Midbrain (tissue), 1 donor: ENCODE measurements at regions not wholly inside any gene's neighbourhood (a gene's known extent, or its start where the extent isn't known, plus 50 kb on each side); places are given as distances from the start of the nearest gene placed in this dataset.

Source experiments
- DNase-seq: peaks from one replicate; lab custom pipeline; 2025; lab: John Stamatoyannopoulos, UW

DNA sequence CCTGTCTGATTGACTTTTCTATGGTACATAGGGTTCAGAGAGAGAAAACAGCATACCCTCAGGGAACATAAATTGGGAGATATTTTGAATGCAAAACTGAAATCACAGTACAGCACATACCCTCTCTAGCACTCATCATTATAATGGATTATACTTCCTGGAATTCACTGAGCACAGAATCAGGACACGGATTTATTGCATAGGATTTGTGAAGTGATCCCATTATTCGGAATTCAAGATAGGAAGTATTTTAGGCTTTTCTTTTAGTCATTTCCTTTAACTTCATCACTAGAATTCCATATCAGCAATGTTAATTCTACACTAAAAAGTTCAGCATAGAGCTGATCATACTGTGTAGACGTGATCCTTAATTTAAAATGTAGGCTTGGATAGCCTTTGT, 407.0 kb downstream of the PID1 start:
- no peak for DNase-seq

DNA sequence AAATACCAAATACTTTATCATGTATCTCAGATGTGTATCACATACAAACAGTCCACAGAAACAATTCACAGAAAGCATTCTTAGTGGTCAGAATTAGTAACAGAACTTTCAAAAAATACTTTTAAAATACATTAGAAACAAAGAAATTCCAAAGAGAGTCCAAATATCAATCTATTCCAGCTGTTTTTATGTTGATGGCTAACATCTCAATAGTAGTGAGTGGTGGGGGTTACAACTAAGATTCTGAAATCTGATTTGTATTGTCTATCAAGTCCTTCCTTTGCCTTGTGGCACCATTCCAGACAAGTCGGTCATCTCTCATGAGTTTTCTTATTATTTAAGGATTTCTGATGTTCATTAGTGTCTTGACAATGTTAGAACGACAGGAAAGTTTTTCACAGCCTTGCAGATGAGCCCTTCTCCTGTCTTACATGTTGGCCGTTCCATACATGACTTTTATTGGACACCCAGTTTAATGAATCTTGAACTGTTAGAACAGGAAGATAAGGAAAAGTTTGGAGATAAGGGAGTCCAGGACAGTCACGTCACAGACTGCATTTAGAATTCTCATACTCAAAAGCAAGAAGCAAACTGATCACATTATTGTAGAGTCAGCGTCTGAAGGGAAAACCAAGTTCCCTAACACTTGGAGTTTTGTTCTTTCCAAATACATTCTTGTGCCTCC, 410.3 kb downstream of the PID1 start:
- DNase-seq = no peak

DNA sequence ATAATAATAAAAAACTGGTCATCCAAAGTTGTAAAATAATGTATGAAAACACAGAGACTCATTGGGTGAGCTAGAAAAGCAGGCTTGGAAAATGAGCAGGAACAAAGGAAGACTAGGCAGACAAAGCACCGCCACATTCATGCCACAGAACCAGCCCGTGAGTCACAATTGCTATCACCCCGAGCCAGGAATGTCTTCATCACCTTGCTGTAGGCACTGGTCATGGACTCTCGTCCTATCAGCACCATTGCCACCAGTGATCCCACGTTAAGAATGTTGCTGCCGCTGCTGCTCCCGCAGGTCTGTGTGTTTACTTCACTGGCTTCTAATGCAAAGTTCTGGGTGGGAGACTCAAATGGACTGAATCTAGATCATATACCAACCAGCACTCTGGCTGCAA, 417.9 kb downstream of the PID1 start:
- no peak for DNase-seq

DNA sequence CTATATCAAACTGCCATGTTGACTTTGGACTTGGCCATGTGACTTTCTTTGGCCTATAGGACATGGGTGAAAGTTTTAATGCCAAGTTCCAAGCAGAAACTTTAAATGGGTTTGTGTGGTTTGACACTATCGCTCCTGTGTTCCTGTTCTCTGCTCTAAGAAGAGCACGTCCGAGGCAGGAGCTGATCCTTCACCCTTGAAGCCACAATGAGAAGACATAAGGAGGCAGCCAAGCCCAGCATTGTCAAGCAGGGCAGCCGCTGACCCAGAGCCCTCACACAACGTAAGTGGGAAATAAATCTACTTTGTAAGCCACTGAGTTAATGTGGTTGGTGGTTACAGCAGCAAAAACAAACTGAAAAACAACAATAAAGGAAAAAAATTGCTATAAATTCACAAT, 422.4 kb downstream of the PID1 start:
- DNase-seq = no peak

DNA sequence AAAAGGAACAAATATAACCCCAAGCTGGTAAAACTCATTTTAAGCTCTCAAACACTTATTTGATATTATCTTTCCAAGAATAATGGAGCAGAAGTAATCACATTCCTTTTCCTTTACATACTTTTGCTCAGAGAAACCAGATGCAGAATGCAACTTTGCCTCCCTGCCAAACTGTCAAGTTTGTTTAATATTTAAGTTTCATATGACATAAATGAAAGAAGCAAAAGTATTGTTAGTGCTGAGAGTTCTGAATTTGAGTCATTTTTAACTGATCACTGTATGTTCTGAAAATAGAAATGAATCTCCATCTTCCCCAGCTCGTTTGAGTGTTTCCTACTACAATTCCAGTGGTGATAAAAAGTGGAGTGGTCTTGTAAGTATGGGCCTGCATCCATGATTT, 423.4 kb downstream of the PID1 start:
- no peak for DNase-seq

DNA sequence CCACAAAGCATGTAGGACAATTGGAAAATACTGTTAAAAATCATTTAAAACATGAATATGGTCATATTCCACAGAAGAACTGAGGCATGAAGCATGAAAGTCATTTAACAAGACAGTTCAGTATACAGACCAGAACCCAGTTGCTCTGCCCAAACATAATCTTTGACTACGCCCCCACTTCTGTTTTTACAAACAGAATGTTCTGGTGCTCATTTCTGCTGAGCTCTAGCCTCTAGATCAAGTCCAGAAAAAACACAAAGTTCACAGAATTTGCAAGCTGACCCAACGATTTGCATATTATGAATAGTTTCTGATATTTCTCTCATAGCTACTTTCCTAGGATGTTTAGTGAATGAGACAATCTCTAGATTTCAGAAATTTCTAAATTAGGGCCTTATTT, 424.9 kb downstream of the PID1 start:
- no peak for DNase-seq

DNA sequence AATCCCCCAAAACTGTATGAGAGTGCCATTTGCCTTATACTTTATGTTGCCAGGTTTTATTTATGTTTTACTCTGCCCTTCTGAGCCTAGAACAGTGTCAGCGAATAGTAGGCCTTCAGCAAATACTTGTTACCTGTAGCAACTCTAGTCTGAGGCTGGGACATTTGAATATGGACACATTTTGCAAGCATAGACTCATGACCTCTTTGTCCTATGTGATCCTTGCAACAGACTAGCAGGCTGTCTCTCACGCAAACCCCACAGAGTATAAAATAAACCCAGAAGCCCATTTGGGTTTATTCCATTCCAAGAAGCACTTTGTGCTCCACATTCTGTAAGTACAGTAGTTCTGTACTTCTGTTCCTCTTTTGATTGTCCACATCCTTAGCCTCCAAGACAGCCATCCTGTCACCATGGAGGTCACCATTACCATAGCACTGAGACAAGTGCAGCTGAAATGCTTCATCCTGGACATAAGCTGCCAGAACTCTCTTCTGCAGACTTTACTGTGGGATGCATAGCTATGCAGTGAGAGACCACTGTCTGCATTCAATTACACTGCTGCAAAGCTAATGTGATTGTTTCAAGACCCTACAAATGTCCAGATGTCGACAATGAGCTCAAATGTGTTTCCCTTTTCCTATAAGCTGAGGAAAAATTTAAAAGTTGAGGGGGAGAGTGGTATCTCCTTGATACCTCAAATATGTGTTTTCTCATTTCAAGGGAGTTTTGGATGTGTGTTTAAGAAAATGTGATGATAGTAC, 425.7 kb downstream of the PID1 start:
- no peak for DNase-seq

DNA sequence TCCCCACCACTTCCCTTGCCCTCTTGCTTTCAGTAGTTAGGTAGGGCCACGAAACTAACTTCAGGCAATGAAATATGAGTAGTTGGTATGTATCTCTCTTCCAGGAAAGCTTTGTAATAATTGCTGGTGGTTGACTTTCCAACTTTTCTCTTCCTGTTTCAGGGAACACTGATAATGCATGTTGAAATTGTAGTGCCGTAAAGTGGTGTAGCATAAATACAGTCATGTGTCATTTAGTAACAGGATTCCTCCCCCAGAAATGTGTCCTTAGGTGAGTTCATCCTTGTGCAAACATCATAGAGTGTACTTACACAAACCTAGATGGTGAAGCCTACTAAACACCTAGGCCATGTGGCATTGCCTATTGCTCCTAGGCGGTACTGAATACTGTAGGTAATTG, 429.2 kb downstream of the PID1 start:
- DNase-seq = no peak

DNA sequence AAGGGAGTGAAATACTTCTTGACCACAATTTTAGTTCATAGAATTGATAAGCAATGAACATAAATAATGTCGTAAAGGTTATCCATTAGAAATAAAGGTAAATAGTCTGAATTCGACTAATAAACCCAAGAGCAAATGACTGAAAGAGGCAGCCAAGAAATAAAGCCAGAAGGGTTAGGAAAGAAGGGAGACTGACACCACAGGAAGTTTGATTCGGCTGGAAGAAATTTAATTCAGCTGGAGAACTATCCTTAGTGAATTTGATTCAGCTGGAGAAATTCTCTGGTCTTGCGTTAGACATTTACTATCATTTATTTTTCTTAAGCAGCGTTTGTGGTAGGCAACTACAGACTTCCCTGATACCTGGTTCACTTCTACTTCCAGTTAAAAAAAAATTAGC, 429.6 kb downstream of the PID1 start:
- no peak for DNase-seq

DNA sequence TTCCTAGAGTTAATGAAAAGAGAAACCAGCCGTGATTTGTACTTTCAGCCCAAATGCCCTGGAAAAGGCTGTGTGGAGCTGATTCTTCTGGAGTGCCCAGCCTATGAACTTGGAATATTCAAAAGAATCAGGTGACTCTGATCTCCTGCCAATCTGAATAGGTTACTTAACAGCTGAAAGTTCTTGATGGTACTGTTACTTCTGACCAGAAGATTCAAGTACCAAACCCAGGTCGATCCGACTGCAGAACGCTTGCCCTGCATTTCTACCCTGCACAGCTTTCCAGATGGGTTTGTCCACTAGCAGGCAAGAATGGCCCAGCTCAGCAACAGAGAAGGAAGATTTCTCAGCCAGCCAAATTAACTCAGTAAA, 430.4 kb downstream of the PID1 start:
- DNase-seq = no peak

DNA sequence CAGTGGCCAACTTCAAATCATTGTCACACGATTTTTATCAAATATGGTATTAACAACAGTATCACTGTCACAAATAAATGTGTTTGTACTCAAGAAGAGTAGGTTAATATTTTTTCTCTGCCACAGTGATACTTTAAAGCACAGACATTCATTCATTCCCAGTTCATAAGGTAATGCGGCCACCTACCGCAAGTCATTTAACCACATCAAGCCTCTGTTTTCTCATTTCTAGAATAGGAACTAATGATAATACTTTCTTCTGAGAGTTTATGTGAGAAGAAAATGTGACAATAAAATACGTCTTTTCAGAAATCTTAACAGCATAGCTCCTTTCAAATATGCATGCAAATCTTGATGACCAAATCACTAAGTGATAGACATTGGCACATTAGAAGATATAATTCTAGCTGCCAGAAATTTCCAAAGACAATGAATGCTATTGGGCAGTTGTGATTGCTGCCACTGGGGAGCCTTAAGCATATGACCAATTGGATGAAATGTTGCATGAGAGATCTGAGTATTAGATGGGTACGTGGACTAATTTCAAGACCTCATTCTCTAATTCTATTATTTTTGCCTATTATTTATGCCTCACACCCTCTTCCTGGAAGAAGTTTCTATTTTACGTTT, 430.9 kb downstream of the PID1 start:
- DNase-seq = no peak

DNA sequence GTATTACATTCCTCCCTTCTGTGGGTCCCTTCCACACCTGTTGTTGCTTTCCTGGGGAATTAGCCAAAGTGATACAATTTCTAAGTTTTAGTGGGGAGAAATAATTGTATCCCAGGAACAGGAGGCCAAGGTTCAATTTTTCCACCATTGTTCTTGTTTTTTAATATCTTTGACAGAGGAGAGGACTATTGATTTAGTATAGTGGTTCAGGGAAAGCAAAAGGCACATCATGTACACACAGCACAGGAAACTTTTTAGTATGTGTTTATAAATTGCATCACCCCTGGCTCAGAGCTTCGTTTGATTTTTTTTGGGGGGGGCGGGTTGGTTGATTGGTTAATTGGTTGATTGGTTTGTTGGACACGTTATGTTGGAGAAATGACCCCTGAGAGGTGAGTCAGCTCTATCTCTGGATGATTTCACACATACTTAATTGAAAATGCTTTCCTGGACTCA, 431.6 kb downstream of the PID1 start:
- no peak for DNase-seq

DNA sequence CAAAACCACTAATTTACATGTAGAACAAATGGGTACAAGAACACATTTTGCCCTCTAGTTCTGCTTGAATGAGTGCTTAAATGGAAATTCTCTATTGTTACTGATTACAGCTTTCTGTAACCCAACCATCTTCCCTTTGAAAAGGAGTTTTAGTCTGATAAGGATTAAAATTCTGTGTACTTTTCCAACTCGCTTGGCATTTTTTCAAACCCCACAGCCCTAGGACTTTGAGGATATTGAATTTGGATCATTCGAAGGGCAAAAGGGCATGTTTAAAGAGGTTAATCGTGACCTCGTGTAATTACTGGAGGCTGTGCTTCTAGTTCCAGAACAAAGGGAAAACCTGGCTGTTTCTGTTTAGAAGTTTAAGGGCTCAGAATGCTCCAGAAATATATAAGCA, 432.3 kb downstream of the PID1 start:
- no peak for DNase-seq

DNA sequence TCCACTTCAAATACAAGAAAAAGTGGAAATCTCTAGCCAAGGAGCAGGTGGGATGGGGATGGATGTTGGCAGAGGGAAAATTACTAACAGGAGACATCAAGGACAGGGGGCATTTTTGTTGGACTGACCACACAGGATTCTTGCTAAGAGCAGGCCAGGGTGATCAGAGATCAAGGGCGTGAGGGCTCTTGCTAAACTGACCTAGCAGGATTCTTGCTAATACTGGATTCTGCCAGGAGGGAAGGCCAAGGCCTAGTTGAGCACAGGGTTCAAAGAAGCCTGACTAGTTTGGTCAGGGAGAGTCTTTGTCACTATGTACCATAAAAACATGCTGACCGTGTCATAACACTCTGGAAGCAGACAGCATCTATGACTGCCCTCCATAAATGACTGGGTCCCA, 442.7 kb downstream of the PID1 start:
- DNase-seq = no peak

DNA sequence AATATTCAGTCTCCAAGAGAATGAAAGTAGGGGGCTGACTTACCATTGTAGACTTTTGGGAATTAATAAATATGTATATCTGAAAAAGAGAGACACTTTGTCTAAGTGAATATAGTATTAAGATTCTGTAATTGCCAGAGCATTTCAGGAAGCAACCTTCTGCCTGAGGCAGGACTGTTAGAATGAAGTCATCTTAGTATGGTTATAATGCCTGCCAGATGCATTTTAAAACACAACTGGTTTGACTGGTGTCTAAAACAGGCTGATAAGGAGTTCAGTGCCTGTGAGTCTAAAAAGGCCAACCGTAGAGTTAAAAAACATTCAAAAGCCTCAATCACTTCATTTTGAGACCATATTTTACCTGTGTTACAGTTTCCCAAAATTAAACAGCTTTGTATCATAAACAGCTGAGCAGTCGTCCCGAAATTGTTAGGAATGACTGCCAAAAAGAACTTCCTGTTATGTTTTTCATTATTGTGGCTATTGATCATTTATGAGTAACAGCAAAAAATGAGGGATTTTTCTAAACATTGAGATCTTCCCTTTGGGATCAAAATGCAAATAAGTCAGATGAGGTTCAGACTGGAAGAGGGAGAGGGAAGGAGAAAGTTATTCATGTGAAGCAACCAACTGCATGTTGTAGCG, 443.9 kb downstream of the PID1 start:
- no peak for DNase-seq

DNA sequence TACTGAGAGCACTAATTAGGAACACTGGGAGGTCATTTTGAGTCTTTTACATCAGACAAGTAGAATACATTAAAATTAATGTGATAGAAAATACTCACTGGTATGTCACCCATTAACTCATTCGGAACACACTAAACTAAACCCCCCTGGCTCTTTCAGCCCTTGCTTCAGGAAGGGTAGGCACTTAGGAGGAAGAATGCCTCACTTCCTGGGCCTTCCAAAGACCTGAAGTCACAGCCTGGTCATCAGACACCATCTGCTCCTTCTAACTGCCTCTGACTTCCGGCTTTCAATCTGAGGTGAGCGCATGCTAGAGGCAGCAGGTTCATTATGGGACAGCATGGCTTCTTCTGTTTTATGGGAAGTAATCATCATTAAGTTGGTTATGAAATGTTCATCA, 451.4 kb downstream of the PID1 start:
- no peak for DNase-seq

DNA sequence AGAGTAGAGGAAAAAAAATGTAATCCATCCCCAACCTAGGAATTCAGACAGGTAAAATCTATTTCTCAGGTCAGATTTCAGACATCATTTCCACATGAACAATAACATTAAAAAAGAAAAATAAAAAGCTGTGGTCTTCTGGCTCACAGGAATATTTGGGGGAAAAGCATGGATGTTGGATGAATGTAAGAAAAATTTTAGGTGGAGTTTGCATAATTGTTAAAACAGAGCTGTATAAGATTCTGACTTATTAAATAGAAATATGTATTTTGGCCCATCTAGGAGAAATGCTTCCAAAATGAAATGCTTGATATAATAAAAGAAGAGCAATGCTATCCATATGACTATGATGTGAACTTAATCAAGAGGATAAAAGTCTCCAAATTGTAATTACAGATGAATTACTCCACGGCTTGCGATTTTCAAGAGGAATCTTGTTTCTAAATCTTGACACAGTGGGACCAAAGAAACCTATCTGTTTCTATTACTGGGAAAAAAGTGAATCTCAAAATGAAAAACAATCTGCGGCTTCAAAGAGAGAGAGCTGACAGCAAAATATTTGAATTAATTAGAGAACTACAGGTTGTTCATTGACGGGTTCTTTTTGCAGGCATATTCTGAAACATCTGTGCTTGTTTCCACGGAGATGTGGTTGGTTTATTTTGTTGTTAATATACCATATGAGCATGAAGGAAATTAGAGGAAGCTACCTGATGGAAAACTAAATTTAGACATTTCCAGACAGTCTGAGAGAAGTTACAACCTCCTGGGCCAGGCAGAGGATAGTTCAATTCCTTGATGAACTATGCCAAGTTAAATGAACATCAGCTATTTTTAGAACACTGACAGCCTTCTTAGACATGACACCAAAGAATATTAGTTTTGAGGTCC, 468.7 kb downstream of the PID1 start:
- DNase-seq = no peak

DNA sequence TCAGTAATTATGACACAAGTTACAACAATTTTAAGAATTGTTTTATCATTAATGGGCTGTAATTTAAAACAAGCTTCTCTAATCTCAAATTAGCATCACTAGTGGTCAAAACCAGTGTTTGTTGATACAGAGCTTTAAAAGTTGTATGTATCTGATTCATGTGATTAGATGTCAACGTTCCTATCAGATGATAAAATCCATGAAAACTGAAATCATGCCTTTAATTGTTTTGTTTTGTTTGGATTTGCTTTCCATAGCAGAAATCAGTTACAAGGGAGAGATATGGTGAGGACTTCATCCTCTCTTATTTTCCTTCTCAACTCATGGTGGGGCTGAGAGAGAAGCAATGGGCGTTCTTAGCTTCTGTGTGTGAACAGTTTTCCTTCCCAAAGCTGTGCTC, 469.6 kb downstream of the PID1 start:
- no peak for DNase-seq

DNA sequence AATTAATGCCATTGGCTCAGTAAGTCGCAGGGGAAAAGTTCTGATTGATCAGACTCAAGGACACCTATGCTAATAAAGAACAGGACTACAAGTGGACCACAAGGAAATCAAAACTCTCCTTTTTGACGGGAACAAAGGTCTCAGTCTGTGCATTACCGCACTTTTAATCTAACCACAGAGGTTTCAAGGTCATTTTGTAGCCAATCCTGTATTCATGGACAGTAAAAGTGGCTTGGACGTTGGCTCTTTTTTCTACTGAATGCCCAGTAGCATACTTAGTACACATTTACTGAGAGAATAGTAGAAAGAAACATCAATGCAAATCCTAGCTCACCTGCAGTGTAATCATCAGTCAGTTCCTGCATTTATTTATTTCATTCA, 471.9 kb downstream of the PID1 start:
- DNase-seq = no peak

DNA sequence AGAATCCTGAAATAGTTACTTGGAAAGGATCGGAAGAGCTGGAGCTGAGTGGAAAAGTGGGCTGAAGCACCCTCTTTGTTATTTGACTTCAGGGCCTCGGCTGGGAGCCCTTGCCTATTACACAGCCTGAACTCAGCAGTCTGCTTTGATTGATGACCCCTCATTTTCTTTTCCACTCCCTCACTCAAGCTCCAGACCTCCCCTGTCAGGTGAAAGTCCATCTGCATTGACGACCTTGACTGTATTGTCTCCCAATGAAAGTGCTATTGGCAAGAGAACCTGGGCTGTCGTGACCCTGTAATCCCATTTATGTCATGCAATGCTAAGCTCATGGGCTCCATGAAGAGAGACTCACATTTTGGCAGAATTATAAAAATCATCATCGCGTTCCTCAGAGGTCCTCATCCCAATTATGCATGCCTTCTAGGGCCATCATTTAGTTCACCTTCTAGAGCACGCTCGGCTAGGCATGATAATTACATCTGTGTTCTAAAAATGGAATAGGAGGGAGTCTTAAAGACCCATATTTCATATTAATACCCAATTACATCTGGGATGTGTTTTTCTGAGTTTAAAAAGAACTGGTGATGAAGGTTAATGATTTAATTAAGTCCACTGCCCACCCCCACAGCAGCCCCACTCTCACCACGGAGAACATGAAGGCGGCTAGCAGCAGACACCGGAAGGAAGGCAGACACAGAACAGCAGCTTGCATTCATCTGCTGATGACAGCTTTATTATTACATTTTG, 472.5 kb downstream of the PID1 start:
- DNase-seq = no peak

DNA sequence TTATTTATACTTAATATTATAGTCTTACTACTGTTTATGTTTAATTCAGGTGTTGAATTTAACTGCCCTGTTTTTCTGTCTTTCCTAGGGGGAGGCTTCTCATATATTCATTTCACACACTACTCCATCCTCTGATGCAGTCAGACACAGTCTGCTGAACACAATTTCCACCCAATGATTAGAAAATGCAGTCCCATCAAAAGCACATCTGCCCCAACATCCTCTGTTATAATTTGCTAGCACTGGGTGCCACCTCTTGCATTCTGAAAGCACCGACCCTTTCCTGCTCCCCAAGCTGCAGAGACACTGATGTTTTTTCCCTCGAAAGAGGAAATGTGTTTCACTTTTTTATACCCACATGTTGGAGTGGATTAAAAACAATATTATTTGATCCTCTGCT, 474.7 kb downstream of the PID1 start:
- DNase-seq = no peak
